Hepatocyte (in vitro differentiated cells): ENCODE measurements at regions not wholly inside any gene's neighbourhood (a gene's known extent, or its start where the extent isn't known, plus 50 kb on each side); places are given as distances from the start of the nearest gene placed in this dataset.

Experiments
- DNase-seq: peaks from one replicate; pipeline ENCODE4 v3.0.0-alpha.2; 2016; ENCODE audit warnings: low spot score
- H2AFZ ChIP-seq: fragments of 200-600 bp; sonication (generic); 2 replicates; pipeline ENCODE4 v1.6.0; 2016; ENCODE audit warnings: antibody characterized with exemption, mild to moderate bottlenecking
- H3K27ac ChIP-seq: fragments of 200-600 bp; sonication (generic); 2 replicates; pipeline ENCODE4 v1.5.1; 2016; ENCODE audit warnings: mild to moderate bottlenecking
- H3K27me3 ChIP-seq: fragments of 200-600 bp; sonication (generic); 2 replicates; pipeline ENCODE4 v1.6.1; 2016
- H3K36me3 ChIP-seq: fragments of 200-600 bp; sonication (generic); replicated peaks from 2 replicates; pipeline ENCODE4 v1.5.1; 2016; ENCODE audit warnings: low read depth; ENCODE audit not compliant: insufficient read depth
- H3K4me1 ChIP-seq: fragments of 200-600 bp; sonication (generic); 2 replicates; pipeline ENCODE4 v1.5.1; 2016; ENCODE audit warnings: mild to moderate bottlenecking, moderate library complexity; ENCODE audit not compliant: insufficient read depth
- H3K4me2 ChIP-seq: fragments of 200-600 bp; sonication (generic); 2 replicates; pipeline ENCODE4 v1.6.0; 2016
- H3K4me3 ChIP-seq: fragments of 200-600 bp; sonication (generic); 2 replicates; pipeline ENCODE4 v1.5.1; 2016; ENCODE audit warnings: mild to moderate bottlenecking
- H3K79me2 ChIP-seq: fragments of 200-600 bp; sonication (generic); 2 replicates; pipeline ENCODE4 v1.6.0; 2017; ENCODE audit warnings: mild to moderate bottlenecking
- H3K9me2 ChIP-seq: fragments of 200-600 bp; sonication (generic); replicated peaks from 2 replicates; pipeline ENCODE4 v1.6.0; 2017; ENCODE audit warnings: mild to moderate bottlenecking; ENCODE audit not compliant: insufficient read depth
- H3K9me3 ChIP-seq: fragments of 200-600 bp; sonication (generic); 2 replicates; pipeline ENCODE4 v1.5.1; 2016; ENCODE audit warnings: low read depth, mild to moderate bottlenecking
- H4K20me1 ChIP-seq: fragments of 200-600 bp; sonication (generic); 2 replicates; pipeline ENCODE4 v1.6.0; 2016; ENCODE audit warnings: mild to moderate bottlenecking; ENCODE audit not compliant: insufficient read depth, poor library complexity, severe bottlenecking
- EZH2 ChIP-seq: fragments of 200-600 bp; sonication (generic); IDR thresholded peaks from 2 replicates; pipeline ENCODE4 v1.6.1; 2016; ENCODE audit warnings: antibody characterized with exemption, mild to moderate bottlenecking, borderline replicate concordance
- EZH2phosphoT487 ChIP-seq: fragments of 200-600 bp; sonication (generic); IDR thresholded peaks from one replicate; pipeline ENCODE4 v1.6.1; 2018; ENCODE audit warnings: antibody characterized with exemption, mild to moderate bottlenecking, low read depth, moderate library complexity; ENCODE audit not compliant: unreplicated experiment, severe bottlenecking
- whole genome bisulfite sequencing: methylation state at CpG from one replicate; pipeline ENCODE4 v1.1.6; 2016; ENCODE audit warnings: low lambda C conversion rate; ENCODE audit errors: missing lambda C conversion rate; 5-methylcytosine and 5-hydroxymethylcytosine counted together
- TF ChIP-seq, protein P1 (sequence below): fragments of 200-600 bp; sonication (generic); IDR thresholded peaks from 2 replicates; pipeline ENCODE4 v1.5.1; 2016; ENCODE audit warnings: antibody characterized with exemption, mild to moderate bottlenecking; ENCODE audit not compliant: poor library complexity

DNA sequence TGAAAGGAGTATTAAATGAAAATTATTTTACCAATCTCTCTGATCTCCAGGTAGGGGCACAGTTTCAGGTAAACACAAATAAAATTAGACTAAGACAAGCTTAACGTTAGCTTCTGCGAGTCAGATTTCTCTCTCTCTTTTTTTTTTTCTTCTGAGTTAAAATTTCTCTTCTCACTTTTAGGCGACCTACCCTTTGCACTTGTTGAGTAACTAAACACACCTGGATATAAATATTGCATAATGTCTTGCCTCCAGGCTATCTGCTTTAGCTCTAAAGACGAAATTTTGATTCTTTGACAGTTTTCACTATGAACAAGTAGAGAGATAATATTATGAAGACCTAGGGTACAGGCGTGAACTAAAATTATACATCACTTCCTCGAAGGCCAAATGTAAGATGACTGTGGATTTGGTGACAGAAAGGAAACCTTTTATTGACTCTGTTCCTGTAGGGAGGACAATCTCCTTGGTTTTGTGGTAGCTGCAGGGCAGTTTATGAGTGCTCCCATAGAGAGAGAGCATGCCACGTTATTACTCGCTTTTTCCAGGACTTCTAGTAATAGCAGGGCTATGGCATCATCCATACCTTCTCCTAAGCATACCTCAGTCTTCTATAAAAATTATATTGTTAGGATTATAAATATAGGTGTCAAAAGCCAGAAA is 303.8 kb upstream of the NEGR1 start:
- TF ChIP-seq, protein P1, sequence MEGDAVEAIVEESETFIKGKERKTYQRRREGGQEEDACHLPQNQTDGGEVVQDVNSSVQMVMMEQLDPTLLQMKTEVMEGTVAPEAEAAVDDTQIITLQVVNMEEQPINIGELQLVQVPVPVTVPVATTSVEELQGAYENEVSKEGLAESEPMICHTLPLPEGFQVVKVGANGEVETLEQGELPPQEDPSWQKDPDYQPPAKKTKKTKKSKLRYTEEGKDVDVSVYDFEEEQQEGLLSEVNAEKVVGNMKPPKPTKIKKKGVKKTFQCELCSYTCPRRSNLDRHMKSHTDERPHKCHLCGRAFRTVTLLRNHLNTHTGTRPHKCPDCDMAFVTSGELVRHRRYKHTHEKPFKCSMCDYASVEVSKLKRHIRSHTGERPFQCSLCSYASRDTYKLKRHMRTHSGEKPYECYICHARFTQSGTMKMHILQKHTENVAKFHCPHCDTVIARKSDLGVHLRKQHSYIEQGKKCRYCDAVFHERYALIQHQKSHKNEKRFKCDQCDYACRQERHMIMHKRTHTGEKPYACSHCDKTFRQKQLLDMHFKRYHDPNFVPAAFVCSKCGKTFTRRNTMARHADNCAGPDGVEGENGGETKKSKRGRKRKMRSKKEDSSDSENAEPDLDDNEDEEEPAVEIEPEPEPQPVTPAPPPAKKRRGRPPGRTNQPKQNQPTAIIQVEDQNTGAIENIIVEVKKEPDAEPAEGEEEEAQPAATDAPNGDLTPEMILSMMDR = no peak
- TF ChIP-seq EZH2phosphoT487 (no peak), EZH2 (no peak)

DNA sequence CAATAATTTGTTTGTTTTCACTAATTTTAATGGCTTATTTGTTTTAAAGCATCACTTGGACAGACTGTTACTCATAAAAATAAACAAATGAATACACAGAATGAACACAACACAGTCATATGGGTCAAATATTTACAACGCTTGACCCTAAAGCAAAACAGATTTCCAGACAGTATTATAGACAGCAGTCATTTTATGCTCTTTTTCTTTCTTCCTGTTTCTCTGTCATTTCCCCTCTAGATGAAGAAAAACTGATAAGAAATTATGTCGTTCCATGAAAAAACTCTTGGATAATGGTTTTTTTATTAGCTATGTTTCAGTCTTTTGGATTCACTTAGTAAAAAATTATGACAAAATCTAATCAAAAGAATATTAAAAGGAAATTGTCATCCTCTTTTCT is 297.3 kb upstream of the NEGR1 start:
- Histone ChIP-seq H3K4me2 (no peak overlapping the region), H2AFZ (no peak overlapping the region), H3K27ac (no peak overlapping the region), H3K9me3 (no peaks in the 10 kb centered on the region), H3K27me3 (no peaks in the 10 kb centered on the region), H3K79me2 (no peaks in the 10 kb centered on the region), H3K36me3 (no peaks in the 10 kb centered on the region), H3K4me1 (no peaks in the 10 kb centered on the region), H4K20me1 (no peaks in the 10 kb centered on the region), H3K4me3 (no peak overlapping the region), H3K9me2 (no peaks in the 10 kb centered on the region)
- WGBS = 61% methylated on average over 2 of the region's 2 CpGs
- DNase-seq = no peak
- TF ChIP-seq EZH2phosphoT487 (no peak), EZH2 (no peak)
- TF ChIP-seq, protein P1 = no peak

More for the DNA sequence above, 303.8 kb upstream of the NEGR1 start:
- Histone ChIP-seq H3K79me2 (no peaks in the 10 kb centered on the region), H3K27ac (no peak overlapping the region), H4K20me1 (no peaks in the 10 kb centered on the region), H3K9me2 (no peaks in the 10 kb centered on the region), H3K36me3 (no peaks in the 10 kb centered on the region), H3K4me2 (no peak overlapping the region), H3K9me3 (no peaks in the 10 kb centered on the region), H2AFZ (no peak overlapping the region), H3K4me1 (no peaks in the 10 kb centered on the region), H3K4me3 (no peak overlapping the region), H3K27me3 (no peaks in the 10 kb centered on the region)
- 81% methylated on average over 8 of the region's 8 CpGs for WGBS
- DNase-seq = no peak

DNA sequence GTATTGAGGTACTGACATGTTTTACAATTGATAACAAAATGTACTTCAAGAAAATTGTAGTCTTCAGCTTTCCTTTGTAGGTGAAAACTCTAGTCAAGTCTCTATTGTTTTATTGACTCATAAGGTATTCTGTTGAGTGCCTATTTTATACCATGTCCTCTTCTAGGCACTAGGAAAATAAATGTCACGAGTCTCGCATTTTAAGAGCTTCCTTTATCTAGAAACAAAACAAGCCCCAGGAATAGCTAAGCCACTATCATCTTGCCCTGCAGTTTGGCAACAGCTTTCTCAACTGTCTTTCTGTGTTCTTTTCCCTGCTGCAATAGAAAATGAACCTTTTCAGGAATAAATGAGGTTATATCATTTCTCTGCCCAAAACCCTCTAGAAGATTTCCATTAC is 288.5 kb upstream of the NEGR1 start:
- Histone ChIP-seq H4K20me1 (no peaks in the 10 kb centered on the region), H3K27ac (no peak overlapping the region), H3K79me2 (no peaks in the 10 kb centered on the region), H3K27me3 (no peaks in the 10 kb centered on the region), H3K4me1 (no peaks in the 10 kb centered on the region), H3K36me3 (no peaks in the 10 kb centered on the region), H3K4me2 (no peak overlapping the region), H3K4me3 (no peak overlapping the region), H3K9me2 (no peaks in the 10 kb centered on the region), H2AFZ (no peak overlapping the region), H3K9me3 (no peaks in the 10 kb centered on the region)
- TF ChIP-seq, protein P1 = no peak
- TF ChIP-seq EZH2 = no peak
- TF ChIP-seq EZH2phosphoT487 = no peak
- no peak for DNase-seq
- 63% methylated on average over 2 of the region's 2 CpGs for WGBS
